Right ventricle myocardium superior (tissue), 1 donor: ENCODE measurements at regions not wholly inside any gene's neighbourhood (a gene's known extent, or its start where the extent isn't known, plus 50 kb on each side); places are given as distances from the start of the nearest gene placed in this dataset.
A peak's percentile ranks its signal among the peaks of the same experiment; 100 is the strongest.
"Not testable (repeated sequence)": the region's sequence is repeated elsewhere in the genome, so short reads cannot be mapped to it uniquely, and the experiment has no call there.

Experiments used
- ATAC-seq: fragments of 200-7000 bp; cut with Tn5 transposase; one replicate; pipeline ENCODE4 v1.9.1; 2020; ENCODE audit warnings: mild to moderate bottlenecking; ENCODE audit not compliant: poor library complexity
- DNase-seq: peaks from one replicate; pipeline ENCODE4 v3.0.0-alpha.2; 2020
- intact Hi-C: fragments of 100-400 bp; cut with DNase I; formaldehyde crosslinking; loops from one replicate; pipeline ENCODE4 v1.11.2; 2022
- donor health status: DM: no; HTN: yes; CAD: no; lungs with severe emphysema.

GRCh38 chr1:96865731-96866685 lies 144.4 kb downstream of the PTBP2 start:
- DNase-seq: no peak
- peak; percentile 90 for ATAC-seq
- intact Hi-C loops: no loop called here

GRCh38 chr1:96872757-96873156 lies 151.2 kb downstream of the PTBP2 start:
- DNase-seq (no peak), ATAC-seq (no peak)
- intact Hi-C loops: no loop called here

- ATAC-seq: no peak
- intact Hi-C loops: no loop called here
- no peak for DNase-seq
These were observed 157.1 kb downstream of the PTBP2 start for GRCh38 chr1:96878640-96879039.

GRCh38 chr1:96880626-96881025 lies 159.0 kb downstream of the PTBP2 start:
- ATAC-seq (no peak), DNase-seq (no peak)
- intact Hi-C loops: no loop called here

- DNase-seq: no peak
- no peak for ATAC-seq
- intact Hi-C loops: no loop called here
These were observed 160.5 kb downstream of the PTBP2 start for GRCh38 chr1:96882096-96882495.

GRCh38 chr1:96886474-96886873 lies 164.9 kb downstream of the PTBP2 start:
- no peak for DNase-seq
- no peak for ATAC-seq
- intact Hi-C loops: no loop called here

- intact Hi-C loops: no loop called here
- DNase-seq (no peak), ATAC-seq (no peak)
These were observed 165.9 kb downstream of the PTBP2 start for GRCh38 chr1:96887501-96887900.

- intact Hi-C loops: no loop called here
- ATAC-seq: no peak
- no peak for DNase-seq
These were observed 180.3 kb downstream of the PTBP2 start for GRCh38 chr1:96901783-96902363.

GRCh38 chr1:96912248-96912647 lies 190.7 kb downstream of the PTBP2 start:
- intact Hi-C loops: no loop called here
- DNase-seq (no peak), ATAC-seq (no peak)

GRCh38 chr1:96915701-96916100 lies 194.1 kb downstream of the PTBP2 start:
- DNase-seq, intact Hi-C loops, ATAC-seq: not testable (repeated sequence)

- no peak for ATAC-seq
- no peak for DNase-seq
- intact Hi-C loops: no loop called here
These were observed 196.8 kb downstream of the PTBP2 start for GRCh38 chr1:96918406-96918805.

GRCh38 chr1:96922181-96922580 lies 200.6 kb downstream of the PTBP2 start:
- no peak for ATAC-seq
- intact Hi-C loops: no loop called here
- no peak for DNase-seq

- ATAC-seq: no peak
- intact Hi-C loops: no loop called here
- DNase-seq: no peak
These were observed 202.2 kb downstream of the PTBP2 start for GRCh38 chr1:96923753-96924152.

GRCh38 chr1:96926176-96926575 lies 204.6 kb downstream of the PTBP2 start:
- ATAC-seq (no peak), DNase-seq (no peak)
- intact Hi-C loops: no loop called here

- ATAC-seq (no peak), DNase-seq (no peak)
- intact Hi-C loops: no loop called here
These were observed 205.5 kb downstream of the PTBP2 start for GRCh38 chr1:96927125-96927524.

GRCh38 chr1:96931136-96931535 lies 209.6 kb downstream of the PTBP2 start:
- ATAC-seq: no peak
- DNase-seq: no peak
- intact Hi-C loops: no loop called here

GRCh38 chr1:96934282-96934681 lies 212.7 kb downstream of the PTBP2 start:
- ATAC-seq: no peak
- intact Hi-C loops: no loop called here
- no peak for DNase-seq

GRCh38 chr1:96944432-96945092 lies 223.0 kb downstream of the PTBP2 start:
- ATAC-seq (no peak), DNase-seq (no peak)
- intact Hi-C loops: no loop called here

- DNase-seq (no peak), ATAC-seq (no peak)
- intact Hi-C loops: no loop called here
These were observed 224.0 kb downstream of the PTBP2 start for GRCh38 chr1:96945509-96946084.
